Left ventricle myocardium inferior (tissue), 1 donor: ENCODE measurements at regions not wholly inside any gene's neighbourhood (a gene's known extent, or its start where the extent isn't known, plus 50 kb on each side); places are given as distances from the start of the nearest gene placed in this dataset.

Experiments used
- DNase-seq: peaks from one replicate; pipeline ENCODE4 v3.0.0-alpha.2; 2020
- H3K27ac ChIP-seq: fragments of 200-600 bp; replicated peaks from 2 replicates; pipeline ENCODE4 v1.8.0; 2021
- H3K27me3 ChIP-seq: fragments of 200-600 bp; 2 replicates; pipeline ENCODE4 v1.8.0; 2021; ENCODE audit warnings: low read depth
- H3K36me3 ChIP-seq: fragments of 200-600 bp; 2 replicates; pipeline ENCODE4 v1.8.0; 2021
- H3K4me1 ChIP-seq: fragments of 200-600 bp; 2 replicates; pipeline ENCODE4 v1.8.0; 2021
- H3K4me3 ChIP-seq: fragments of 200-600 bp; 2 replicates; pipeline ENCODE4 v1.8.0; 2021; ENCODE audit warnings: mild to moderate bottlenecking, moderate library complexity
- H3K9me3 ChIP-seq: fragments of 200-600 bp; replicated peaks from 2 replicates; pipeline ENCODE4 v1.8.0; 2021
- intact Hi-C: fragments of 100-400 bp; cut with micrococcal nuclease; formaldehyde crosslinking; loops from one replicate; pipeline ENCODE4 v1.11.0; 2022
- TF ChIP-seq, protein P1 (sequence below): fragments of 200-600 bp; IDR thresholded peaks from 2 replicates; pipeline ENCODE4 v1.8.0; 2021; ENCODE audit warnings: antibody characterized with exemption, mild to moderate bottlenecking, borderline replicate concordance
- donor health status: DM: no; HTN: yes; CAD: no; lungs with severe emphysema.

DNA sequence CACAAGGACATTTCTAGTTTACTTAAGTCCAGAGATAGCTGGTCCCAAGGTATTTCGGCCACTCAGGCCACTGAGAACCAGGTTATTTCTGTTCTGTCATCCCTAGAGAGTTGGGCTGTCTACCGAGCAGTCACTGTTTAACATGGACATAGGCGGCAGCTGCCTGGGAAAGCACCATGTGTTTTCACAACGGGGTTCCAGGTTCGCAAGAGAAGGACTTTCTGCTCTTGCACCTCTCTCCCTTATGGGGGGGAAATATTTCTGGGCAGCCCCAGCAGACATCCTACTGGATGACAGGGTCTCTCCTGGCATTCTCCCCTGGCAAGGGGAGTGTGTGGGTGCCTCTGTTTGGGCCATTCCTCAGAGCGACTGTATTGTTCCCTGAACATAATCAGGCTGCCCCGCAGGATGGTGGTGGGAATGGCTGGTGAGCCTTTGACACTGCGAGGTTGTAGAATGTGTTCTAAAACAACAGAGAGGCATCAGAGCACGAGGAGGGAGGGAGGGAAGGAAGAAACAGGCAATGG, 64.4 kb upstream of the DUSP22 start:
- TF ChIP-seq, protein P1, sequence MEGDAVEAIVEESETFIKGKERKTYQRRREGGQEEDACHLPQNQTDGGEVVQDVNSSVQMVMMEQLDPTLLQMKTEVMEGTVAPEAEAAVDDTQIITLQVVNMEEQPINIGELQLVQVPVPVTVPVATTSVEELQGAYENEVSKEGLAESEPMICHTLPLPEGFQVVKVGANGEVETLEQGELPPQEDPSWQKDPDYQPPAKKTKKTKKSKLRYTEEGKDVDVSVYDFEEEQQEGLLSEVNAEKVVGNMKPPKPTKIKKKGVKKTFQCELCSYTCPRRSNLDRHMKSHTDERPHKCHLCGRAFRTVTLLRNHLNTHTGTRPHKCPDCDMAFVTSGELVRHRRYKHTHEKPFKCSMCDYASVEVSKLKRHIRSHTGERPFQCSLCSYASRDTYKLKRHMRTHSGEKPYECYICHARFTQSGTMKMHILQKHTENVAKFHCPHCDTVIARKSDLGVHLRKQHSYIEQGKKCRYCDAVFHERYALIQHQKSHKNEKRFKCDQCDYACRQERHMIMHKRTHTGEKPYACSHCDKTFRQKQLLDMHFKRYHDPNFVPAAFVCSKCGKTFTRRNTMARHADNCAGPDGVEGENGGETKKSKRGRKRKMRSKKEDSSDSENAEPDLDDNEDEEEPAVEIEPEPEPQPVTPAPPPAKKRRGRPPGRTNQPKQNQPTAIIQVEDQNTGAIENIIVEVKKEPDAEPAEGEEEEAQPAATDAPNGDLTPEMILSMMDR = no peak
- no peak overlapping the region for H3K4me3 ChIP-seq

DNA sequence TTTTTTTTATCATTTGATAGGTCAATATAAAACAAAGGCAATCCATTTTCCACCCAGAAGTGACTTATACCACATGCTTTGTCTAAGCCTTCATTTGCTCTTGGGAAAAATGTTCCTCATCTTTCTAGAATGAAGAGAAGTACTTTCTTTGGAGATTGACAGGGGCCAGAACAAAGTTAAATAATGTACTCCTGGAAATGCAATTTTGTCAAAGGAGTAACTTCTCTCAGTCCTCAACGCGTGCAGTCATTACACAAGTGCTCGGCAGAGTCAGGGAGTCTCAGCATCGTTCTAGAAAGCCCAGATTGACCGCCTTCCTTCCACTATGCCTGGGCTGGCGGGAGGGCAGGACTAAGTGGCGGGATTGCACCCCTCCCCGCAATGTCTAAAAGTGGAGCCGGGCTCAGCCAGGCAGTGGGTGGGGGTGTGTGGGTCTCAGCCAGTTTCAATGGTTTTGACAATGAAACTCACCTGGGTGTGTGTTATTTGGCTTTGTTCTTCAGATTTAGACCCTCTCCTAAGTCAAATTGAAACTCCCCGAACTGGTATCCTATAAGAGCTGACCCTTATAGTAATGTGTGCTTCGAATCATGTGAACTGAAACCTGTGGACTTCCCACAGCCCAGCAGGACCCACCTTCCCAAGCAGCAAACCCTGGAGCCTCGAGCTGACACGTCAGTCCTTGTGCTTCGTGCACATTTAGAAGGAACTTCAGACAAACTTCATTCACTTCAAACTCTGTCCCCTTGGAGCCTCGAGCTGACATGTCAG, 63.2 kb upstream of the DUSP22 start:
- intact Hi-C loops = no loop called here
- no peak overlapping the region for H3K27ac ChIP-seq

More for the DNA sequence above, 64.4 kb upstream of the DUSP22 start:
- no peaks in the 10 kb centered on the region for H3K36me3 ChIP-seq
- no peak overlapping the region for H3K27ac ChIP-seq
- intact Hi-C loops = no loop called here
- H3K27me3 ChIP-seq = peaks cover 8% of the 10 kb centered on the region
- DNase-seq = no peak
- no peaks in the 10 kb centered on the region for H3K9me3 ChIP-seq
- peaks cover 10% of the 10 kb centered on the region for H3K4me1 ChIP-seq

DNA sequence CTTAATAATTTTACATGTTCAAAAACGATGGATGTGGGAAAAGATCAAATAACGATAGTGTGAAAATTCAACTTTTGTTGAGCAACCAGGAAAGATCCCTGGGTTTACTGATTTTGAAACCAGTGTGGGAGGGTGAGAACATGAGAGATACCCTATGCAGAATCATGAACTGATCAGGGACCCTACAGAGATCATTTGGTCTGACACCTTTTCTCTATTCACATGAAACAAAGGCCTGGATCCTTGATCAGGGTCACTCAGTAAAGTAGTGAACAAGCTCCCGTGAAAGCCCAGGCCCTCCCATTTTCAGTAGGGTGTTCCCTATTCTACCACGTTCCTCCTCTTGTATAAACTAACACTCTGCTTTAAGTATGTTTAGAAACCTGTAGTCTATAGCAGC, 60.5 kb upstream of the DUSP22 start:
- DNase-seq = no peak
- peaks cover 6% of the 10 kb centered on the region for H3K4me1 ChIP-seq
- no peak overlapping the region for H3K27ac ChIP-seq
- TF ChIP-seq, protein P1 = no peak
- H3K36me3 ChIP-seq = no peaks in the 10 kb centered on the region
- intact Hi-C loops = no loop called here
- no peaks in the 10 kb centered on the region for H3K27me3 ChIP-seq
- H3K4me3 ChIP-seq = no peak overlapping the region
- no peaks in the 10 kb centered on the region for H3K9me3 ChIP-seq

More for the DNA sequence above, 63.2 kb upstream of the DUSP22 start:
- DNase-seq = no peak
- TF ChIP-seq, protein P1 = no peak
- H3K27me3 ChIP-seq = no peaks in the 10 kb centered on the region
- no peaks in the 10 kb centered on the region for H3K36me3 ChIP-seq
- H3K4me3 ChIP-seq = no peak overlapping the region
- no peaks in the 10 kb centered on the region for H3K9me3 ChIP-seq
- peaks cover 10% of the 10 kb centered on the region for H3K4me1 ChIP-seq

DNA sequence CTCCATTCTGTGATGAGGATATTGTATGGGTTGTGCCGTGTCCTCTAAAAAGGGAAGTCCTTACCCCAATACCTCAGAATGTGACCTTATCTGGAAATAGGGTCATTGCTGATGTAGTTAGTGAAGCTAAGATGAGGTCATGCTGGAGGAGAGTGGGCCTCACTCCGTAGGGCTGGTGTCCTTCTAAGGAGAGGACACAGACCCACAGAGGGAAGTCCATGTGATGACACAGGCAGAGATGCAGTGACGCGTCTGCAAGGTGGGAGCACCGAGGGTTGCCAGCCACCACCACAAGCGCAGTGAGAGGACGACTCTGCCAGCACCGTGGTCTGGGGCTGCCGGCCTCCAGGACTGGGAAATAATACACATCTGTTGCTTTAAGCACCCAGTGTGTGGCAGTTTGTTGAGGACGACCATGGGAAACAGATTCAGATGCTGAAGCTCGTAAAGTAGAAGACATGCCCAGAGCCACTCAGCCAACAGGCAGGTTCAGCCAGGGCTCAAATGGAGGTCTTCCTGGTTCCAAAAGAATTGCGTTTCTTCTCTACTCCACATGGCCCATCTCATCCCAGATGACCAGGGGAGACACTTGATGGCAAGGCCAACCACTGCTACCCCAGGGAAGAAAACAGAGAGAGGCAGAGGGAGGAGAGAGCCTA, 59.2 kb upstream of the DUSP22 start:
- Histone ChIP-seq H3K9me3 (no peaks in the 10 kb centered on the region), H3K36me3 (no peaks in the 10 kb centered on the region), H3K27ac (no peak overlapping the region), H3K4me1 (peaks cover 6% of the 10 kb centered on the region), H3K27me3 (no peaks in the 10 kb centered on the region), H3K4me3 (no peak overlapping the region)
- intact Hi-C loops = no loop called here
- TF ChIP-seq, protein P1 = no peak
- DNase-seq = no peak

DNA sequence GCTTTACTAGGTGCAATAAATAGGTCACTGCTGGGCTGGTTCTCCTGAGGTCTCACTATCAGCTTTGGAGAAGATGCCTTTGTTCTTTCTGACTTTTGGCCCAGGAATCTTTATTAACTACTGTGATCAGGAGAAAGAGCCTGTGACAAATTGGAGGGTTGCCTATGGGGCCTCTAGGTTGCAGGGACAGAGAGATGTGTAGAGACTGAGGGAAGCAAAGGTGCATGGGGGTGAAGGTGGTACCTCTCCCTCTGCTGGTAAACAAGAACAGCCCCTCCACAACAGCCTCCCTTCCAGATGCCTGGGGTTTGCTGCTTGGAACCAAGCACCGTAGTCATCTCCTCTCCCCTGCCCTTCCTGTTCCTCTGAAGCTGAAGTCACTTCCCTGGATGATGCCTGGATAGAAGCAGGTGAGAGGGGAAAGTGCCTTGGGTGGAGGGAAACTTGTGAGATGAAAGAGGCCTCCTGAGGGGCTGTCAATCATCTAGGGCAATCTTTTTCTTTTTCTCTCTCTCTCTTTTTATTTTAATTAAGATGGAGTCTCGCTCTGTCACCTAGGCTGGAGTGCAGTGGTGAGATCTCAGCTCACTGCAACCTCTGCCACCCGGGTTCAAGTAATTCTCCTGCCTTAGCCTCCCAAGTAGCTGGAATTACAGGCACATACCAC, 57.4 kb upstream of the DUSP22 start:
- no peak for DNase-seq
- Histone ChIP-seq H3K4me3 (no peak overlapping the region), H3K36me3 (no peaks in the 10 kb centered on the region), H3K27ac (no peak overlapping the region), H3K27me3 (peaks cover 3% of the 10 kb centered on the region), H3K4me1 (peaks cover 6% of the 10 kb centered on the region), H3K9me3 (no peaks in the 10 kb centered on the region)
- intact Hi-C loops = no loop called here
- TF ChIP-seq, protein P1 = no peak
